DND-41 (cell line): ENCODE measurements at regions not wholly inside any gene's neighbourhood (a gene's known extent, or its start where the extent isn't known, plus 50 kb on each side); places are given as distances from the start of the nearest gene placed in this dataset.

Experiments used
- CTCF ChIP-seq: IDR thresholded peaks from 2 replicates; pipeline ENCODE4 v1.5.1; 2012; ENCODE audit warnings: borderline replicate concordance, low read length, moderate library complexity, mild to moderate bottlenecking; ENCODE audit not compliant: poor library complexity, severe bottlenecking; ENCODE audit errors: extremely low read depth
- EZH2 ChIP-seq: IDR thresholded peaks from 3 replicates; pipeline ENCODE4 v1.6.1; 2012; ENCODE audit warnings: borderline replicate concordance, low read depth, mild to moderate bottlenecking, moderate library complexity, low read length, inconsistent platforms; ENCODE audit not compliant: severe bottlenecking

- TF ChIP-seq CTCF: no peak
- TF ChIP-seq EZH2: no peak
Measured at GRCh38 chr2:146576339-146577111, 1268.3 kb upstream of the ACVR2A start.
